Mesenchymal stem cell (in vitro differentiated cells and primary cell): ENCODE measurements at regions not wholly inside any gene's neighbourhood (a gene's known extent, or its start where the extent isn't known, plus 50 kb on each side); places are given as distances from the start of the nearest gene placed in this dataset.
"Not testable (repeated sequence)": the region's sequence is repeated elsewhere in the genome, so short reads cannot be mapped to it uniquely, and the experiment has no call there.

Experiments
- DNase-seq: peaks from one replicate; pipeline ENCODE4 v3.0.0-alpha.2; 2013
- H2AFZ ChIP-seq: one replicate; pipeline ENCODE4 v1.6.1; 2013; ENCODE audit warnings: low read depth, mild to moderate bottlenecking, control low read depth, inconsistent platforms, low read length, moderate library complexity
- H2AK5ac ChIP-seq: 2 replicates; pipeline ENCODE4 v1.6.1; 2013; ENCODE audit warnings: low read length, moderate library complexity, mild to moderate bottlenecking, inconsistent platforms; ENCODE audit not compliant: severe bottlenecking
- H2BK120ac ChIP-seq: one replicate; pipeline ENCODE4 v1.6.1; 2013; ENCODE audit warnings: low read depth, mild to moderate bottlenecking, inconsistent platforms, low read length, moderate library complexity
- H2BK12ac ChIP-seq, 2 experiments: one replicate each; pipeline ENCODE4 v1.6.1; 2013; ENCODE audit warnings: inconsistent platforms in 2 of 2, low read length in 2 of 2, mild to moderate bottlenecking in 2 of 2, moderate library complexity in 2 of 2, control low read depth in 1 of 2
- H2BK15ac ChIP-seq: one replicate; pipeline ENCODE4 v1.6.1; 2013; ENCODE audit warnings: mild to moderate bottlenecking, low read depth, inconsistent platforms; ENCODE audit not compliant: poor library complexity, severe bottlenecking
- H2BK5ac ChIP-seq: 2 replicates; pipeline ENCODE4 v1.6.1; 2013; ENCODE audit warnings: low read depth, mild to moderate bottlenecking, low read length, control low read depth, inconsistent platforms; ENCODE audit not compliant: poor library complexity, severe bottlenecking
- H3K14ac ChIP-seq, 2 experiments: one replicate each; pipeline ENCODE4 v1.6.1; 2013; ENCODE audit warnings: inconsistent platforms in 2 of 2, low read length in 2 of 2, control low read depth in 1 of 2, mild to moderate bottlenecking in 1 of 2, moderate library complexity in 1 of 2
- H3K18ac ChIP-seq, 2 experiments: one replicate each; pipeline ENCODE4 v1.6.1; 2013; ENCODE audit warnings: inconsistent platforms in 2 of 2, low read length in 2 of 2, control low read depth in 1 of 2, low read depth in 1 of 2, mild to moderate bottlenecking in 1 of 2
- H3K23ac ChIP-seq, 2 experiments: one replicate each; pipeline ENCODE4 v1.6.1; 2013; ENCODE audit warnings: inconsistent platforms in 2 of 2, low read length in 2 of 2, mild to moderate bottlenecking in 2 of 2, moderate library complexity in 2 of 2, control low read depth in 1 of 2
- H3K27ac ChIP-seq: 2 replicates; pipeline ENCODE4 v1.5.1; 2013; ENCODE audit warnings: mild to moderate bottlenecking, moderate library complexity, low read length, control low read depth, inconsistent platforms; ENCODE audit not compliant: poor library complexity, severe bottlenecking
- H3K27me3 ChIP-seq, 2 experiments: 2 replicates each; pipeline versions ENCODE4 v1.6.1 to v1.7.0; 2013; ENCODE audit warnings: low read length in 2 of 2, mild to moderate bottlenecking in 2 of 2, moderate library complexity in 2 of 2, control low read depth in 1 of 2, inconsistent platforms in 1 of 2; ENCODE audit not compliant: control insufficient read depth in 1 of 2, insufficient read depth in 1 of 2
- H3K36me3 ChIP-seq, 2 experiments: 2 replicates each; pipeline versions ENCODE4 v1.6.1 to v1.7.0; 2013; ENCODE audit warnings: low read length in 2 of 2, control low read depth in 1 of 2, inconsistent platforms in 1 of 2, low read depth in 1 of 2, mild to moderate bottlenecking in 1 of 2; ENCODE audit not compliant: insufficient read depth in 2 of 2, control insufficient read depth in 1 of 2
- H3K4ac ChIP-seq, 2 experiments: one replicate each; pipeline ENCODE4 v1.6.1; 2013; ENCODE audit warnings: inconsistent platforms in 2 of 2, low read length in 2 of 2, mild to moderate bottlenecking in 2 of 2, moderate library complexity in 2 of 2, control low read depth in 1 of 2, low read depth in 1 of 2
- H3K4me1 ChIP-seq: 2 replicates; pipeline ENCODE4 v1.6.1; 2013; ENCODE audit warnings: low read depth, low read length, control low read depth; ENCODE audit not compliant: control insufficient read depth, insufficient read depth
- H3K4me2 ChIP-seq: 2 replicates; pipeline ENCODE4 v1.6.1; 2013; ENCODE audit warnings: low read length, mild to moderate bottlenecking, inconsistent platforms; ENCODE audit not compliant: poor library complexity, severe bottlenecking
- H3K4me3 ChIP-seq, 2 experiments: 2 replicates each; pipeline versions ENCODE4 v1.5.1 to v1.7.0; 2013; ENCODE audit warnings: low read length in 2 of 2, mild to moderate bottlenecking in 2 of 2, control low read depth in 1 of 2, low read depth in 1 of 2; ENCODE audit not compliant: insufficient read depth in 1 of 2
- H3K79me1 ChIP-seq: replicated peaks from 2 replicates; pipeline ENCODE4 v1.6.1; 2013; ENCODE audit warnings: mild to moderate bottlenecking, control low read depth, low read length, inconsistent platforms; ENCODE audit not compliant: poor library complexity, severe bottlenecking
- H3K9ac ChIP-seq: 2 replicates; pipeline ENCODE4 v1.7.0; 2013; ENCODE audit warnings: mild to moderate bottlenecking, low read length, moderate library complexity
- H3K9me3 ChIP-seq: 2 replicates; pipeline ENCODE4 v1.7.0; 2013; ENCODE audit warnings: mild to moderate bottlenecking, low read length; ENCODE audit not compliant: control insufficient read depth
- H4K8ac ChIP-seq: one replicate; pipeline ENCODE4 v1.6.1; 2013; ENCODE audit warnings: inconsistent platforms, mild to moderate bottlenecking, low read length, moderate library complexity
- H4K91ac ChIP-seq: one replicate; pipeline ENCODE4 v1.6.1; 2013; ENCODE audit warnings: mild to moderate bottlenecking, low read length, inconsistent platforms
- WGBS: methylation state at CpG from one replicate; pipeline ENCODE4 v1.1.7; 2013; ENCODE audit warnings: mixed read lengths; 5-methylcytosine and 5-hydroxymethylcytosine counted together

GRCh38 chr4:147110473-147111367 lies 165.1 kb upstream of the TTC29 start:
- H3K4ac ChIP-seq = peak overlapping the region in 1 of 2 experiments; percentile 15
- H3K18ac ChIP-seq = peak overlapping the region in 1 of 2 experiments; percentile 2
- no peak overlapping the region for H4K91ac ChIP-seq
- 88% methylated on average over 5 of the region's 7 CpGs for WGBS
- H3K9me3 ChIP-seq = no peaks in the 10 kb centered on the region
- no peak overlapping the region for H3K9ac ChIP-seq
- no peak overlapping the region for H3K23ac ChIP-seq
- no peak overlapping the region for H2BK5ac ChIP-seq
- H2AFZ ChIP-seq = no peak overlapping the region
- no peaks in the 10 kb centered on the region for H3K27me3 ChIP-seq
- H2AK5ac ChIP-seq = no peak overlapping the region
- H3K4me3 ChIP-seq = no peak overlapping the region
- peak overlapping the region in 1 of 2 experiments; percentile 42 for H2BK12ac ChIP-seq
- peak; percentile 57 for DNase-seq
- H3K27ac ChIP-seq = no peak overlapping the region
- H2BK15ac ChIP-seq = no peak overlapping the region
- H3K14ac ChIP-seq = no peak overlapping the region
- no peak overlapping the region for H3K4me2 ChIP-seq
- no peak overlapping the region for H2BK120ac ChIP-seq
- H3K36me3 ChIP-seq = no peaks in the 10 kb centered on the region
- no peak overlapping the region for H4K8ac ChIP-seq
- H3K79me1 ChIP-seq = no peaks in the 10 kb centered on the region
- no peaks in the 10 kb centered on the region for H3K4me1 ChIP-seq

- not testable (repeated sequence) for H3K9me3 ChIP-seq, H2BK120ac ChIP-seq, H2BK5ac ChIP-seq, H2AK5ac ChIP-seq, H4K91ac ChIP-seq, H3K27ac ChIP-seq, H2BK15ac ChIP-seq, H3K4me1 ChIP-seq, DNase-seq, H4K8ac ChIP-seq, H3K36me3 ChIP-seq, H3K4me2 ChIP-seq, H3K4me3 ChIP-seq, H3K27me3 ChIP-seq, H3K79me1 ChIP-seq, H3K9ac ChIP-seq, H3K23ac ChIP-seq, H2AFZ ChIP-seq
- peak overlapping the region; percentile 51 to 54 for H2BK12ac ChIP-seq
- WGBS = 81% methylated on average over 6 of the region's 6 CpGs
- H3K4ac ChIP-seq = peak overlapping the region; percentile 1 to 35
- H3K14ac ChIP-seq = peak overlapping the region in 1 of 2 experiments; percentile 28
- H3K18ac ChIP-seq = peak overlapping the region; percentile 37 to 46
Measured at GRCh38 chr4:147112196-147112595, 166.5 kb upstream of the TTC29 start.

DNA sequence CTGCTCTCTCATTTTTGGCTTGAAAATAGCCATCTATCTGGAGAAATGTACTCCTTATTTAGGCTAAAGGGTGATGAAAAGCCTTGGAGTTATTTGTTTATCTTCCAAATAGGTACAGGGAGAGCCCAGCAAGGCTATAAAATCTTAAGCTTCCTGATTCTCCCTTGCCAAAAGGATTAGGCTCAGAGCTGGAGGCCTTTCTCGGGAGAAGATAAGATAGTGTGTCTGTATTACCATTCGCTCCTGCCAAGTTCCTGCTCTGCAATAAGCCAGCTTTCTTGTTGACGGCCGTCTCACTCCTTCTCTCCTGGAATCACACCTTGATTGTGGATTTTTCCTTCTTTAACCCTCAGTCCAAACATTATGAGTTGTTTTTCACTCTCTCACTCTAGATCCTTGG lies 171.8 kb upstream of the TTC29 start:
- Histone ChIP-seq H4K8ac (no peak overlapping the region), H2AFZ (no peak overlapping the region), H3K27ac (no peak overlapping the region), H3K4me3 (no peak overlapping the region), H3K27me3 (no peaks in the 10 kb centered on the region), H3K9ac (no peak overlapping the region), H3K23ac (no peak overlapping the region), H3K4me1 (no peaks in the 10 kb centered on the region), H3K79me1 (no peaks in the 10 kb centered on the region), H4K91ac (no peak overlapping the region), H3K4me2 (no peak overlapping the region), H3K14ac (no peak overlapping the region), H3K9me3 (no peaks in the 10 kb centered on the region), H2BK120ac (no peak overlapping the region), H2AK5ac (no peak overlapping the region), H3K4ac (peak overlapping the region in 1 of 2 experiments; percentile 37), H3K18ac (peak overlapping the region in 1 of 2 experiments; percentile 73), H2BK5ac (no peak overlapping the region), H3K36me3 (no peaks in the 10 kb centered on the region), H2BK12ac (peak overlapping the region in 1 of 2 experiments; percentile 54), H2BK15ac (no peak overlapping the region)
- peak; percentile 17 for DNase-seq
- WGBS = 20% methylated on average over 4 of the region's 4 CpGs

DNA sequence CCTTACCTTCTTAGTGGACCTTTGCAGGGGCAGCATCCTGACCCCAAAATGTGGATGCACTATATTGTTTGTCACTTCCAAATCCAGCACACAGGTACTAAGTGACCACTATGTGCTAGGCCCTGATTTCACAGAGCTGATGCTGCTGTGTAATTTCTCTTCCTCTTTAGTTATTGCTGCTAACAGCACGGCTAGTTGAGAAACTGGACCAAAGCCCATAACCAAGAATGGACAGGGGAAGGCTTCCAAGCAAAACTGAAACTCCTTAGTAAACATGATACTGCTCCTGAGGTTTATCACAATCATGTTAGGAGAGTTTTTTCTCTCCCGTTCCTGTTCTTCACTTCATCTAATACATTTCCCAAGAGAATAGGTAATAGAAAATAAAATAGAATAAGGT lies 172.9 kb upstream of the TTC29 start:
- H4K91ac ChIP-seq = peak overlapping the region; percentile 66
- H3K79me1 ChIP-seq = no peaks in the 10 kb centered on the region
- no peak overlapping the region for H3K27ac ChIP-seq
- no peak overlapping the region for H2AK5ac ChIP-seq
- peak overlapping the region; percentile 37 for H4K8ac ChIP-seq
- H3K14ac ChIP-seq = peak overlapping the region in 1 of 2 experiments; percentile 55
- no peaks in the 10 kb centered on the region for H3K27me3 ChIP-seq
- H3K9ac ChIP-seq = peak overlapping the region; percentile 40
- peak overlapping the region in 1 of 2 experiments; percentile 52 for H3K18ac ChIP-seq
- no peak overlapping the region for H2BK120ac ChIP-seq
- H3K9me3 ChIP-seq = no peaks in the 10 kb centered on the region
- DNase-seq = peak; percentile 47
- peak overlapping the region in 1 of 2 experiments; percentile 92 for H2BK12ac ChIP-seq
- H3K4me2 ChIP-seq = no peak overlapping the region
- no peak overlapping the region for H3K4me3 ChIP-seq
- H2BK15ac ChIP-seq = no peak overlapping the region
- no peaks in the 10 kb centered on the region for H3K4me1 ChIP-seq
- H2BK5ac ChIP-seq = no peak overlapping the region
- no peaks in the 10 kb centered on the region for H3K36me3 ChIP-seq
- peak overlapping the region in 1 of 2 experiments; percentile 58 for H3K4ac ChIP-seq
- H3K23ac ChIP-seq = no peak overlapping the region
- no peak overlapping the region for H2AFZ ChIP-seq
- 89% methylated on average over 1 of the region's 2 CpGs for WGBS
